Activated CD4-positive, alpha-beta T cell treated with anti-CD3 and anti-CD28 coated beads, Interleukin-2, amount 10 ng/mL, durations not matched to agents 24 days and 14 days (primary cell): ENCODE measurements at regions not wholly inside any gene's neighbourhood (a gene's known extent, or its start where the extent isn't known, plus 50 kb on each side); places are given as distances from the start of the nearest gene placed in this dataset.

Experiments used
- DNase-seq: peaks from one replicate; pipeline ENCODE4 v3.0.0; 2022
- H3K27ac Mint-ChIP-seq: one replicate; pipeline ENCODE4 v1.8.0; 2022; ENCODE audit warnings: mild to moderate bottlenecking, mixed read lengths
- H3K27me3 Mint-ChIP-seq: one replicate; pipeline ENCODE4 v1.8.0; 2022; ENCODE audit warnings: mixed read lengths
- H3K36me3 Mint-ChIP-seq: one replicate; pipeline ENCODE4 v1.8.0; 2022; ENCODE audit warnings: low read depth, mild to moderate bottlenecking, mixed read lengths
- H3K4me1 Mint-ChIP-seq: one replicate; pipeline ENCODE4 v1.8.0; 2021; ENCODE audit warnings: mixed read lengths
- H3K4me3 Mint-ChIP-seq: one replicate; pipeline ENCODE4 v1.8.0; 2022; ENCODE audit warnings: mild to moderate bottlenecking, moderate library complexity, mixed read lengths
- H3K9me3 Mint-ChIP-seq: one replicate; pipeline ENCODE4 v1.8.0; 2021; ENCODE audit warnings: mixed read lengths
- intact Hi-C: fragments of 100-400 bp; cut with micrococcal nuclease; formaldehyde crosslinking; loops from one replicate; pipeline ENCODE4 v1.15.1; 2023

- Mint-ChIP-seq H3K36me3 (no peaks in the 10 kb centered on the region), H3K4me3 (no peak overlapping the region), H3K4me1 (peaks cover 2% of the 10 kb centered on the region), H3K27me3 (peaks cover 2% of the 10 kb centered on the region), H3K27ac (no peak overlapping the region), H3K9me3 (no peaks in the 10 kb centered on the region)
- DNase-seq = no peak
- intact Hi-C loops = no loop called here
Measured at GRCh38 chr20:24116611-24117010, 128.0 kb upstream of the GGTLC1 start.

GRCh38 chr20:24112360-24112759 is 123.8 kb upstream of the GGTLC1 start:
- peaks cover 4% of the 10 kb centered on the region for H3K4me1 Mint-ChIP-seq
- no peaks in the 10 kb centered on the region for H3K9me3 Mint-ChIP-seq
- H3K4me3 Mint-ChIP-seq = no peak overlapping the region
- no peaks in the 10 kb centered on the region for H3K36me3 Mint-ChIP-seq
- DNase-seq = no peak
- intact Hi-C loops = no loop called here
- H3K27ac Mint-ChIP-seq = no peak overlapping the region
- peaks cover 6% of the 10 kb centered on the region for H3K27me3 Mint-ChIP-seq

- Mint-ChIP-seq H3K36me3 (no peaks in the 10 kb centered on the region), H3K4me1 (peaks cover 4% of the 10 kb centered on the region), H3K27ac (no peak overlapping the region), H3K9me3 (no peaks in the 10 kb centered on the region), H3K4me3 (no peak overlapping the region), H3K27me3 (peaks cover 4% of the 10 kb centered on the region)
- DNase-seq = no peak
- intact Hi-C loops = no loop called here
Measured at GRCh38 chr20:24111858-24112257, 123.3 kb upstream of the GGTLC1 start.

- intact Hi-C loops = no loop called here
- H3K36me3 Mint-ChIP-seq = no peaks in the 10 kb centered on the region
- H3K4me1 Mint-ChIP-seq = peaks cover 2% of the 10 kb centered on the region
- H3K9me3 Mint-ChIP-seq = no peaks in the 10 kb centered on the region
- no peak overlapping the region for H3K4me3 Mint-ChIP-seq
- DNase-seq = no peak
- no peak overlapping the region for H3K27ac Mint-ChIP-seq
- peaks cover 9% of the 10 kb centered on the region for H3K27me3 Mint-ChIP-seq
Measured at GRCh38 chr20:24109537-24109936, 121.0 kb upstream of the GGTLC1 start.

- intact Hi-C loops = no loop called here
- peaks cover 9% of the 10 kb centered on the region for H3K27me3 Mint-ChIP-seq
- DNase-seq = no peak
- no peak overlapping the region for H3K27ac Mint-ChIP-seq
- peaks cover 2% of the 10 kb centered on the region for H3K4me1 Mint-ChIP-seq
- H3K9me3 Mint-ChIP-seq = no peaks in the 10 kb centered on the region
- no peak overlapping the region for H3K4me3 Mint-ChIP-seq
- H3K36me3 Mint-ChIP-seq = no peaks in the 10 kb centered on the region
Measured at GRCh38 chr20:24109008-24109407, 120.4 kb upstream of the GGTLC1 start.

- H3K4me3 Mint-ChIP-seq = no peak overlapping the region
- H3K27me3 Mint-ChIP-seq = peaks cover 9% of the 10 kb centered on the region
- peaks cover 2% of the 10 kb centered on the region for H3K4me1 Mint-ChIP-seq
- no peak overlapping the region for H3K27ac Mint-ChIP-seq
- H3K36me3 Mint-ChIP-seq = no peaks in the 10 kb centered on the region
- H3K9me3 Mint-ChIP-seq = no peaks in the 10 kb centered on the region
- intact Hi-C loops = no loop called here
- DNase-seq = no peak
Measured at GRCh38 chr20:24108581-24108980, 120.0 kb upstream of the GGTLC1 start.

- peaks cover 9% of the 10 kb centered on the region for H3K27me3 Mint-ChIP-seq
- H3K4me3 Mint-ChIP-seq = no peak overlapping the region
- no peak for DNase-seq
- H3K9me3 Mint-ChIP-seq = no peaks in the 10 kb centered on the region
- intact Hi-C loops = no loop called here
- H3K27ac Mint-ChIP-seq = no peak overlapping the region
- peaks cover 11% of the 10 kb centered on the region for H3K4me1 Mint-ChIP-seq
- no peaks in the 10 kb centered on the region for H3K36me3 Mint-ChIP-seq
Measured at GRCh38 chr20:24106801-24107445, 118.3 kb upstream of the GGTLC1 start.

- Mint-ChIP-seq H3K4me1 (peaks cover 12% of the 10 kb centered on the region), H3K4me3 (no peak overlapping the region), H3K9me3 (no peaks in the 10 kb centered on the region), H3K27ac (no peak overlapping the region), H3K27me3 (peaks cover 9% of the 10 kb centered on the region), H3K36me3 (no peaks in the 10 kb centered on the region)
- intact Hi-C loops = no loop called here
- DNase-seq = no peak
Measured at GRCh38 chr20:24106150-24106800, 117.7 kb upstream of the GGTLC1 start.

- no peaks in the 10 kb centered on the region for H3K9me3 Mint-ChIP-seq
- peak overlapping the region; percentile 40 for H3K27ac Mint-ChIP-seq
- peaks cover 5% of the 10 kb centered on the region for H3K27me3 Mint-ChIP-seq
- DNase-seq = no peak
- intact Hi-C loops = loop anchor here (5.0 kb wide), 3 partner anchors 56 to 106 kb away; no protein-coding TSS in a partner anchor
- no peaks in the 10 kb centered on the region for H3K36me3 Mint-ChIP-seq
- H3K4me3 Mint-ChIP-seq = no peak overlapping the region
- peaks cover 20% of the 10 kb centered on the region for H3K4me1 Mint-ChIP-seq
Measured at GRCh38 chr20:24102749-24103333, 114.3 kb upstream of the GGTLC1 start.

GRCh38 chr20:24102290-24102689 is 113.7 kb upstream of the GGTLC1 start:
- H3K27ac Mint-ChIP-seq = peak overlapping the region; percentile 40
- no peaks in the 10 kb centered on the region for H3K36me3 Mint-ChIP-seq
- H3K27me3 Mint-ChIP-seq = peaks cover 6% of the 10 kb centered on the region

GRCh38 chr20:24100370-24101011 is 111.9 kb upstream of the GGTLC1 start:
- Mint-ChIP-seq H3K27ac (no peak overlapping the region), H3K27me3 (peaks cover 6% of the 10 kb centered on the region), H3K4me1 (peaks cover 20% of the 10 kb centered on the region), H3K9me3 (no peaks in the 10 kb centered on the region), H3K4me3 (no peak overlapping the region), H3K36me3 (no peaks in the 10 kb centered on the region)
- DNase-seq = peak; percentile 89
- intact Hi-C loops = loop anchor here (1.0 to 5.0 kb wide), 5 partner anchors 53 to 211 kb away; no protein-coding TSS in a partner anchor

More at GRCh38 chr20:24102290-24102689, 113.7 kb upstream of the GGTLC1 start:
- no peak overlapping the region for H3K4me3 Mint-ChIP-seq
- DNase-seq = peak; percentile 70
- no peaks in the 10 kb centered on the region for H3K9me3 Mint-ChIP-seq
- intact Hi-C loops = loop anchor here (5.0 kb wide), 3 partner anchors 55 to 105 kb away; no protein-coding TSS in a partner anchor
- peaks cover 20% of the 10 kb centered on the region for H3K4me1 Mint-ChIP-seq

- Mint-ChIP-seq H3K4me3 (no peak overlapping the region), H3K4me1 (peaks cover 20% of the 10 kb centered on the region), H3K27me3 (peaks cover 6% of the 10 kb centered on the region), H3K27ac (no peak overlapping the region), H3K9me3 (no peaks in the 10 kb centered on the region), H3K36me3 (no peaks in the 10 kb centered on the region)
- DNase-seq = no peak
- intact Hi-C loops = no loop called here
Measured at GRCh38 chr20:24098886-24099285, 110.3 kb upstream of the GGTLC1 start.

- H3K4me3 Mint-ChIP-seq = no peak overlapping the region
- H3K27me3 Mint-ChIP-seq = peaks cover 6% of the 10 kb centered on the region
- no peaks in the 10 kb centered on the region for H3K36me3 Mint-ChIP-seq
- intact Hi-C loops = no loop called here
- no peak overlapping the region for H3K27ac Mint-ChIP-seq
- no peak for DNase-seq
- H3K4me1 Mint-ChIP-seq = peaks cover 15% of the 10 kb centered on the region
- no peaks in the 10 kb centered on the region for H3K9me3 Mint-ChIP-seq
Measured at GRCh38 chr20:24097506-24098245, 109.1 kb upstream of the GGTLC1 start.
